ENCODE measurements at regions not wholly inside any gene's neighbourhood (a gene's known extent, or its start where the extent isn't known, plus 50 kb on each side); places are given as distances from the start of the nearest gene placed in this dataset.

DNA sequence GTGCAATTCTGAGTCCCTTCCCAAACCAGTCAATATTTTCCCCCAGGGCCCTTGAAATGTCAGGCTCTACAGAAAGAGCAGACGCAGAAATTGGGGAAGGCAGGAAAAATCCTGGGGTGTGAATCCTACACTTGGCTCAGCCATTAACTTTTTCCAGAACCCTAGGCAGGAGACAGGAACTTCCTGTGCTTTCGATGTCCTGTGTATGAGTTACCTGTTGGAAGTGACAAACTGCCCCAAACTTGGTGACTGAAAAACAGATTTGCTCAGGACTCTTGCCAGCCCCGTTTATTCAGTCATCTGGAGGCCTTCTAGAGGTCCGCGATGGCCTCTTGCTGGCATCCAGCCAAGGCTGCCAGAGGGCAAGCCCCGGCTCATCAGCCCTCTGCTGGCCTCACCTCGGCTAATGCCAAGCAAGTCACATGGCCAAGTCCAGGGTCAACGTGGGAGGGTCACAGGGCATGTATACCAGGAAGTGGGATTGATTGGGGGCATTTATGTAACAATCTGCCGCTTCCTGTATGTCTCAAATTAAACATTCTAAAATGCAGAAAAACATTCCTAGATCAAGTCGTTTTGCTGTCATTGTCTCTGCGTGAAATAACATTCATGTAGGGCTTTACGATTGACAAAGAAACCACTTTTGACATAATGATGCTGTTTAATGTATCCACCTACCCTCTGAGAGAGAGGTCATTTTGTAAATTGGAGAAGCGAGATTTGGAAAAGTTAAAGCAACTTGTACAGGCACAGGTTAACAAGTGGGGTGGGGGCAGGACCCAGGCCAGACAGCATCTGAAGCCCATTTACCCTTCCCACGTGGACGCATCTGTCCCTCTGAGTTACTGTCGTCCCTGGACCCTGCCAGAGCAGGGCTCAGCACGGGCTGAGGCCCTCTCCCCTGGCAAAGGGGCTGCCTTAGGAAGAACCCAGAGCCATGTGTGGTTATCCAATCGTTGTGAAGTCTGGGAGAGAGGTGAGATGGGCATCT, 179.4 kb downstream of the INHBB start (continued):
- TF ChIP-seq, protein P1, sequence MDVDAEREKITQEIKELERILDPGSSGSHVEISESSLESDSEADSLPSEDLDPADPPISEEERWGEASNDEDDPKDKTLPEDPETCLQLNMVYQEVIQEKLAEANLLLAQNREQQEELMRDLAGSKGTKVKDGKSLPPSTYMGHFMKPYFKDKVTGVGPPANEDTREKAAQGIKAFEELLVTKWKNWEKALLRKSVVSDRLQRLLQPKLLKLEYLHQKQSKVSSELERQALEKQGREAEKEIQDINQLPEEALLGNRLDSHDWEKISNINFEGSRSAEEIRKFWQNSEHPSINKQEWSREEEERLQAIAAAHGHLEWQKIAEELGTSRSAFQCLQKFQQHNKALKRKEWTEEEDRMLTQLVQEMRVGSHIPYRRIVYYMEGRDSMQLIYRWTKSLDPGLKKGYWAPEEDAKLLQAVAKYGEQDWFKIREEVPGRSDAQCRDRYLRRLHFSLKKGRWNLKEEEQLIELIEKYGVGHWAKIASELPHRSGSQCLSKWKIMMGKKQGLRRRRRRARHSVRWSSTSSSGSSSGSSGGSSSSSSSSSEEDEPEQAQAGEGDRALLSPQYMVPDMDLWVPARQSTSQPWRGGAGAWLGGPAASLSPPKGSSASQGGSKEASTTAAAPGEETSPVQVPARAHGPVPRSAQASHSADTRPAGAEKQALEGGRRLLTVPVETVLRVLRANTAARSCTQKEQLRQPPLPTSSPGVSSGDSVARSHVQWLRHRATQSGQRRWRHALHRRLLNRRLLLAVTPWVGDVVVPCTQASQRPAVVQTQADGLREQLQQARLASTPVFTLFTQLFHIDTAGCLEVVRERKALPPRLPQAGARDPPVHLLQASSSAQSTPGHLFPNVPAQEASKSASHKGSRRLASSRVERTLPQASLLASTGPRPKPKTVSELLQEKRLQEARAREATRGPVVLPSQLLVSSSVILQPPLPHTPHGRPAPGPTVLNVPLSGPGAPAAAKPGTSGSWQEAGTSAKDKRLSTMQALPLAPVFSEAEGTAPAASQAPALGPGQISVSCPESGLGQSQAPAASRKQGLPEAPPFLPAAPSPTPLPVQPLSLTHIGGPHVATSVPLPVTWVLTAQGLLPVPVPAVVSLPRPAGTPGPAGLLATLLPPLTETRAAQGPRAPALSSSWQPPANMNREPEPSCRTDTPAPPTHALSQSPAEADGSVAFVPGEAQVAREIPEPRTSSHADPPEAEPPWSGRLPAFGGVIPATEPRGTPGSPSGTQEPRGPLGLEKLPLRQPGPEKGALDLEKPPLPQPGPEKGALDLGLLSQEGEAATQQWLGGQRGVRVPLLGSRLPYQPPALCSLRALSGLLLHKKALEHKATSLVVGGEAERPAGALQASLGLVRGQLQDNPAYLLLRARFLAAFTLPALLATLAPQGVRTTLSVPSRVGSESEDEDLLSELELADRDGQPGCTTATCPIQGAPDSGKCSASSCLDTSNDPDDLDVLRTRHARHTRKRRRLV (CRISPR knock-in tag; IDR thresholded peaks at IDR 0.05): no peak
- TF ChIP-seq PRPF4 (IDR thresholded peaks at IDR 0.05; ENCODE audit: low read depth, low read length, poor library complexity, severe bottlenecking): no peak
- TF ChIP-seq U2AF1 (optimal IDR thresholded peaks at IDR 0.05; ENCODE audit: low read depth, low read length): peak; percentile 82
- no peak for TF ChIP-seq MAFK (conservative IDR thresholded peaks at IDR 0.05 in 1 of 2, IDR thresholded peaks at IDR 0.05 in 1 of 2; ENCODE audit: low read length in 2 of 2)
- TF ChIP-seq THAP11 (CRISPR knock-in tag; IDR thresholded peaks at IDR 0.05): peak; percentile 81
- TF ChIP-seq GATA4 (IDR thresholded peaks at IDR 0.05; ENCODE audit: borderline replicate concordance, low read depth): 0 out of 2 replicates have a peak, but pooled peaks have one; percentile 26
- TF ChIP-seq, protein P2, sequence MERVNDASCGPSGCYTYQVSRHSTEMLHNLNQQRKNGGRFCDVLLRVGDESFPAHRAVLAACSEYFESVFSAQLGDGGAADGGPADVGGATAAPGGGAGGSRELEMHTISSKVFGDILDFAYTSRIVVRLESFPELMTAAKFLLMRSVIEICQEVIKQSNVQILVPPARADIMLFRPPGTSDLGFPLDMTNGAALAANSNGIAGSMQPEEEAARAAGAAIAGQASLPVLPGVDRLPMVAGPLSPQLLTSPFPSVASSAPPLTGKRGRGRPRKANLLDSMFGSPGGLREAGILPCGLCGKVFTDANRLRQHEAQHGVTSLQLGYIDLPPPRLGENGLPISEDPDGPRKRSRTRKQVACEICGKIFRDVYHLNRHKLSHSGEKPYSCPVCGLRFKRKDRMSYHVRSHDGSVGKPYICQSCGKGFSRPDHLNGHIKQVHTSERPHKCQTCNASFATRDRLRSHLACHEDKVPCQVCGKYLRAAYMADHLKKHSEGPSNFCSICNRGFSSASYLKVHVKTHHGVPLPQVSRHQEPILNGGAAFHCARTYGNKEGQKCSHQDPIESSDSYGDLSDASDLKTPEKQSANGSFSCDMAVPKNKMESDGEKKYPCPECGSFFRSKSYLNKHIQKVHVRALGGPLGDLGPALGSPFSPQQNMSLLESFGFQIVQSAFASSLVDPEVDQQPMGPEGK (CRISPR knock-in tag; IDR thresholded peaks at IDR 0.05): peak; percentile 89
- no peak for TF ChIP-seq PCBP2 (optimal IDR thresholded peaks at IDR 0.05; ENCODE audit: low read depth, low read length, poor library complexity, severe bottlenecking)
- 0 out of 2 replicates have a peak, but pooled peaks have one; percentile 46 for TF ChIP-seq TOE1 (CRISPR knock-in tag; IDR thresholded peaks at IDR 0.05)
- 0 out of 2 replicates have a peak, but pooled peaks have one; percentile 9 for TF ChIP-seq SMARCC2 (IDR thresholded peaks at IDR 0.05)
- peak; percentile 17; the same call in 1 of the 2 replicates for TF ChIP-seq KLF12 (CRISPR knock-in tag; IDR thresholded peaks at IDR 0.05; ENCODE audit: borderline replicate concordance)
- TF ChIP-seq, protein P3, sequence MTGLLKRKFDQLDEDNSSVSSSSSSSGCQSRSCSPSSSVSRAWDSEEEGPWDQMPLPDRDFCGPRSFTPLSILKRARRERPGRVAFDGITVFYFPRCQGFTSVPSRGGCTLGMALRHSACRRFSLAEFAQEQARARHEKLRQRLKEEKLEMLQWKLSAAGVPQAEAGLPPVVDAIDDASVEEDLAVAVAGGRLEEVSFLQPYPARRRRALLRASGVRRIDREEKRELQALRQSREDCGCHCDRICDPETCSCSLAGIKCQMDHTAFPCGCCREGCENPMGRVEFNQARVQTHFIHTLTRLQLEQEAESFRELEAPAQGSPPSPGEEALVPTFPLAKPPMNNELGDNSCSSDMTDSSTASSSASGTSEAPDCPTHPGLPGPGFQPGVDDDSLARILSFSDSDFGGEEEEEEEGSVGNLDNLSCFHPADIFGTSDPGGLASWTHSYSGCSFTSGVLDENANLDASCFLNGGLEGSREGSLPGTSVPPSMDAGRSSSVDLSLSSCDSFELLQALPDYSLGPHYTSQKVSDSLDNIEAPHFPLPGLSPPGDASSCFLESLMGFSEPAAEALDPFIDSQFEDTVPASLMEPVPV (CRISPR knock-in tag; IDR thresholded peaks at IDR 0.05): no peak
- TF ChIP-seq, protein P4, sequence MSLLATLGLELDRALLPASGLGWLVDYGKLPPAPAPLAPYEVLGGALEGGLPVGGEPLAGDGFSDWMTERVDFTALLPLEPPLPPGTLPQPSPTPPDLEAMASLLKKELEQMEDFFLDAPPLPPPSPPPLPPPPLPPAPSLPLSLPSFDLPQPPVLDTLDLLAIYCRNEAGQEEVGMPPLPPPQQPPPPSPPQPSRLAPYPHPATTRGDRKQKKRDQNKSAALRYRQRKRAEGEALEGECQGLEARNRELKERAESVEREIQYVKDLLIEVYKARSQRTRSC (CRISPR knock-in tag; IDR thresholded peaks at IDR 0.05; ENCODE audit: low read depth): no peak
- no peak; the same call in none of the 2 replicates for TF ChIP-seq NAIF1 (CRISPR knock-in tag; IDR thresholded peaks at IDR 0.05; ENCODE audit: borderline replicate concordance)
- TF ChIP-seq, protein P5, sequence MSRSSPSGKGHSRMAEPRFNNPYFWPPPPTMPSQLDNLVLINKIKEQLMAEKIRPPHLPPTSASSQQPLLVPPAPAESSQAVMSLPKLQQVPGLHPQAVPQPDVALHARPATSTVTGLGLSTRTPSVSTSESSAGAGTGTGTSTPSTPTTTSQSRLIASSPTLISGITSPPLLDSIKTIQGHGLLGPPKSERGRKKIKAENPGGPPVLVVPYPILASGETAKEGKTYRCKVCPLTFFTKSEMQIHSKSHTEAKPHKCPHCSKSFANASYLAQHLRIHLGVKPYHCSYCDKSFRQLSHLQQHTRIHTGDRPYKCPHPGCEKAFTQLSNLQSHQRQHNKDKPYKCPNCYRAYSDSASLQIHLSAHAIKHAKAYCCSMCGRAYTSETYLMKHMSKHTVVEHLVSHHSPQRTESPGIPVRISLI (CRISPR knock-in tag; IDR thresholded peaks at IDR 0.05; ENCODE audit: borderline replicate concordance): no peak
- TF ChIP-seq ZNF350 (CRISPR knock-in tag; IDR thresholded peaks at IDR 0.05; ENCODE audit: borderline replicate concordance, low read depth): peak; percentile 71; the same call in 1 of the 2 replicates
